B cell (primary cell): ENCODE measurements at regions not wholly inside any gene's neighbourhood (a gene's known extent, or its start where the extent isn't known, plus 50 kb on each side); places are given as distances from the start of the nearest gene placed in this dataset.

Source experiments
- ATAC-seq: fragments of 200-7000 bp; cut with Tn5 transposase; one replicate; pipeline ENCODE4 v1.10.0; 2021; ENCODE audit warnings: low read depth, mild to moderate bottlenecking, moderate number of reproducible peaks, moderate library complexity
- CTCF ChIA-PET: fragments of 350-600 bp; sonication (Branson Sonifier 250); formaldehyde crosslinking; loops from one replicate; lab custom pipeline; 2021; ENCODE audit warnings: antibody characterized with exemption, inconsistent platforms; lab: Charles Lee
- POLR2A ChIA-PET: fragments of 350-600 bp; sonication (Branson Sonifier 250); formaldehyde crosslinking; loops from one replicate; lab custom pipeline; 2021; ENCODE audit warnings: antibody characterized with exemption; lab: Charles Lee
- DNase-seq: peaks from one replicate; pipeline ENCODE4 v3.0.0; 2013
- H2AFZ ChIP-seq: 2 replicates; pipeline ENCODE4 v1.6.1; 2012; ENCODE audit warnings: mild to moderate bottlenecking, low read depth, low read length; ENCODE audit not compliant: insufficient read depth, poor library complexity, severe bottlenecking
- H3K27ac ChIP-seq, 2 donors: 1 replicate in 1 of 2; 2 replicates in 1 of 2; pipeline ENCODE4 v1.5.1; 2012 to 2013; ENCODE audit warnings: low read length in 2 of 2, mild to moderate bottlenecking in 2 of 2, moderate library complexity in 1 of 2
- H3K27me3 ChIP-seq, 4 experiments: fragments of 200-600 bp in 1 of 4; sonication (generic) in 1 of 4; replicated peaks in 1 of 4; 1 replicate in 2 of 4; 2 replicates in 2 of 4; pipeline versions ENCODE4 v1.6.1 to v1.7.0; 2013 to 2016; ENCODE audit warnings: low read length in 3 of 4, mild to moderate bottlenecking in 2 of 4, mixed read lengths in 1 of 4, moderate library complexity in 1 of 4; ENCODE audit not compliant: insufficient read depth in 4 of 4, control insufficient read depth in 3 of 4; ENCODE audit errors: control extremely low read depth in 1 of 4
- H3K36me3 ChIP-seq, 2 experiments: replicated peaks in 1 of 2; 1 replicate in 1 of 2; 2 replicates in 1 of 2; pipeline versions ENCODE4 v1.6.1 to v1.7.1; 2013; ENCODE audit warnings: low read length in 1 of 2; ENCODE audit not compliant: insufficient read depth in 2 of 2, control insufficient read depth in 1 of 2; ENCODE audit errors: control extremely low read depth in 1 of 2, extremely low read depth in 1 of 2
- H3K4me1 ChIP-seq, 2 donors: fragments of 200-600 bp in 1 of 2; sonication (generic) in 1 of 2; 1 replicate in 1 of 2; 2 replicates in 1 of 2; pipeline versions ENCODE4 v1.5.1 to v1.6.1; 2013 to 2017; ENCODE audit warnings: low read length in 2 of 2; ENCODE audit not compliant: control insufficient read depth in 2 of 2, insufficient read depth in 2 of 2
- H3K4me2 ChIP-seq: replicated peaks from 2 replicates; pipeline ENCODE3; 2012; ENCODE audit warnings: mild to moderate bottlenecking, low read depth, low read length; ENCODE audit not compliant: poor library complexity, severe bottlenecking
- H3K4me3 ChIP-seq, 5 experiments: fragments of 200-600 bp in 1 of 5; sonication (generic) in 1 of 5; 1 replicate in 3 of 5; 2 replicates in 2 of 5; pipeline versions ENCODE4 v1.5.1 to v1.7.0; 2011 to 2016; ENCODE audit warnings: low read length in 4 of 5, mild to moderate bottlenecking in 4 of 5, low read depth in 2 of 5, control low read depth in 1 of 5, moderate library complexity in 1 of 5; ENCODE audit not compliant: insufficient read depth in 1 of 5; ENCODE audit errors: control extremely low read depth in 1 of 5, extremely low read depth in 1 of 5
- H3K79me2 ChIP-seq: fragments of 200-600 bp; sonication (generic); one replicate; pipeline ENCODE4 v1.6.0; 2016; ENCODE audit warnings: low read length; ENCODE audit not compliant: control insufficient read depth, insufficient read depth
- H3K9ac ChIP-seq: fragments of 200-600 bp; sonication (generic); 2 replicates; pipeline ENCODE4 v1.6.1; 2017; ENCODE audit warnings: mild to moderate bottlenecking, low read length, moderate library complexity
- H3K9me3 ChIP-seq, 3 donors: one replicate each; pipeline versions ENCODE4 v1.6.1 to v1.7.1; 2013; ENCODE audit warnings: low read length in 2 of 3; ENCODE audit not compliant: control insufficient read depth in 2 of 3, insufficient read depth in 1 of 3; ENCODE audit errors: control extremely low read depth in 1 of 3
- H4K20me1 ChIP-seq: 2 replicates; pipeline ENCODE4 v1.6.0; 2012; ENCODE audit warnings: mild to moderate bottlenecking, low read length; ENCODE audit not compliant: insufficient read depth, control insufficient read depth, poor library complexity, severe bottlenecking
- H3K27ac Mint-ChIP-seq: one replicate; pipeline ENCODE4 v1.8.0; 2021; ENCODE audit warnings: mixed read lengths
- H3K27me3 Mint-ChIP-seq: one replicate; pipeline ENCODE4 v1.8.0; 2021; ENCODE audit warnings: mixed read lengths
- H3K4me1 Mint-ChIP-seq: one replicate; pipeline ENCODE4 v1.8.0; 2021; ENCODE audit warnings: mixed read lengths
- H3K4me3 Mint-ChIP-seq: one replicate; pipeline ENCODE4 v1.8.0; 2021; ENCODE audit warnings: mixed read lengths
- H3K9me3 Mint-ChIP-seq: one replicate; pipeline ENCODE4 v1.8.0; 2022; ENCODE audit warnings: mixed read lengths; ENCODE audit not compliant: insufficient read depth
- CTCF ChIP-seq: fragments of 200-600 bp; IDR thresholded peaks from one replicate; pipeline ENCODE4 v1.8.0; 2022; ENCODE audit warnings: antibody characterized with exemption, mild to moderate bottlenecking
- EZH2 ChIP-seq: IDR thresholded peaks from 2 replicates; pipeline ENCODE4 v1.6.1; 2012; ENCODE audit warnings: borderline replicate concordance, low read depth, mild to moderate bottlenecking, moderate library complexity, low read length; ENCODE audit not compliant: insufficient read depth, poor library complexity, severe bottlenecking
- WGBS: methylation state at CpG from one replicate; pipeline ENCODE4 v1.1.5; 2013; ENCODE audit warnings: missing lambda C conversion rate; ENCODE audit not compliant: insufficient coverage; 5-methylcytosine and 5-hydroxymethylcytosine counted together
- intact Hi-C: fragments of 100-400 bp; cut with micrococcal nuclease; formaldehyde crosslinking; loops from one replicate; pipeline ENCODE4 v1.10.0; 2022

- no peak for TF ChIP-seq EZH2
- no peak for TF ChIP-seq CTCF
- H3K27me3 Mint-ChIP-seq: peaks cover 22% of the 10 kb centered on the region
- Histone ChIP-seq H3K9ac (no peak overlapping the region), H3K9me3 (no peaks in the 10 kb centered on the region), H3K79me2 (no peaks in the 10 kb centered on the region), H3K27ac (no peak overlapping the region), H3K36me3 (no peaks in the 10 kb centered on the region), H3K4me1 (no peaks in the 10 kb centered on the region), H3K4me2 (no peak overlapping the region), H4K20me1 (no peaks in the 10 kb centered on the region), H3K4me3 (no peak overlapping the region), H2AFZ (no peak overlapping the region), H3K27me3 (peaks cover 0 to 3% (median 1%) of the 10 kb centered on the region in 4 experiments)
- no peak overlapping the region for H3K27ac Mint-ChIP-seq
- no peaks in the 10 kb centered on the region for H3K4me1 Mint-ChIP-seq
- no peak overlapping the region for H3K4me3 Mint-ChIP-seq
- intact Hi-C loops: no loop called here
- H3K9me3 Mint-ChIP-seq: no peaks in the 10 kb centered on the region
- WGBS: no CpG with 5 or more reads among the region's 1 CpG
- POLR2A ChIA-PET: no interaction called here
- CTCF ChIA-PET: no interaction called here
- DNase-seq (no peak), ATAC-seq (no peak)
Observed at GRCh38 chr4:99746443-99746842, 70.2 kb upstream of the DAPP1 start.

GRCh38 chr4:99736846-99737245 lies 79.2 kb upstream of the C4orf54 start:
- ChIA-PET POLR2A (no interaction called here), CTCF (no interaction called here)
- ATAC-seq (no peak), DNase-seq (no peak)
- Histone ChIP-seq H4K20me1 (no peaks in the 10 kb centered on the region), H3K36me3 (no peaks in the 10 kb centered on the region), H3K4me3 (no peak overlapping the region), H3K9me3 (peaks cover 0 to 3% (median 0%) of the 10 kb centered on the region in 3 donors), H2AFZ (no peak overlapping the region), H3K9ac (no peak overlapping the region), H3K27me3 (no peaks in the 10 kb centered on the region), H3K27ac (no peak overlapping the region), H3K79me2 (no peaks in the 10 kb centered on the region), H3K4me2 (no peak overlapping the region), H3K4me1 (no peaks in the 10 kb centered on the region)
- TF ChIP-seq EZH2: no peak
- TF ChIP-seq CTCF: no peak
- H3K9me3 Mint-ChIP-seq: peaks cover 12% of the 10 kb centered on the region
- intact Hi-C loops: no loop called here
- no peak overlapping the region for H3K27ac Mint-ChIP-seq
- H3K4me1 Mint-ChIP-seq: no peaks in the 10 kb centered on the region
- H3K27me3 Mint-ChIP-seq: peaks cover 32% of the 10 kb centered on the region
- 90% methylated on average over 1 of the region's 1 CpG for WGBS
- no peak overlapping the region for H3K4me3 Mint-ChIP-seq
